ENCODE measurements at regions not wholly inside any gene's neighbourhood (a gene's known extent, or its start where the extent isn't known, plus 50 kb on each side); places are given as distances from the start of the nearest gene placed in this dataset.

DNA sequence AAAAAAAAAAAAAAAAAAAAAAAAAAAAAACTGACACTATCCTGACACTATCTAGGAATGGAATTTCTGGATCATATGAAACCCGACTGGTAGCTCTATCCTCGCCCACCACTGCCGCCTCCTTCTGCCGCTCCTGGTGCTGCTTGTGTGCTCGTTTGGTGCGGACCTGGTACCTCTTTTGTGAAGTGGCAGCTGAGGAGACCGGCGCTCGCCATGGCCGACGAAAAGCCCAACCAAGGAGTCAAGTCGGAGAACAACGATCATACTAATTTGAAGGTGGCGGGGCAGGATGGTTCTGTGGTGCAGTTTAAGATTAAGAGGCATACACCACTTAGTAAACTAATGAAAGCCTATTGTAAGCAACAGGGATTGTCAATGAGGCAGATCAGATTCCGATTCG lies 130.6 kb downstream of the SEPTIN14 start:
- H3K4me1 ChIP-seq (ENCODE audit: insufficient read depth, low read length): peaks cover 8% of the 10 kb centered on the region; the same call in 1 of the 2 replicates
- in situ Hi-C loops (cut with HindIII; ENCODE audit: extremely low pct_ligation_motif_present, low pct_unique_long_range_greater_than_20kb): no loop called here
- no peak overlapping the region for H3K4me2 ChIP-seq (ENCODE audit: low read depth, low read length)
- no peak overlapping the region for H3K27ac ChIP-seq (ENCODE audit: extremely low read length, insufficient read depth, low read length)
- no peak for FAIRE-seq
- no TSS peak for BruUV-seq (replicated peaks)
- ATAC-seq: no peak
- no peaks in the 10 kb centered on the region for H3K79me2 ChIP-seq (ENCODE audit: insufficient read depth, low read length)
- intact Hi-C loops (cut with micrococcal nuclease; ENCODE audit: unreplicated experiment): no loop called here
- no peaks in the 10 kb centered on the region for H3K9me3 ChIP-seq (ENCODE audit: low read length)
- peaks cover 0 to 2% of the 10 kb centered on the region in 2 experiments; a peak in 1 of 5 replicates for H3K27me3 ChIP-seq (ENCODE audit: control insufficient read depth in 1 of 2, insufficient read depth in 2 of 2, low read length in 2 of 2)
- no peaks in the 10 kb centered on the region for H4K20me1 ChIP-seq (ENCODE audit: insufficient read depth, low read length)
- H3K9ac ChIP-seq (ENCODE audit: insufficient read depth, low read depth, low read length): no peak overlapping the region
- ChIA-PET CTCF (ENCODE audit: low intra/inter-chr PET ratio, low total read pairs) (no interaction called here), POLR2A (no interaction called here)
- 59% methylated on average over 16 of the region's 16 CpGs for WGBS (ENCODE audit: low lambda C conversion rate)
- no peak for TF ChIP-seq ZNF891 (CRISPR knock-in tag; IDR thresholded peaks at IDR 0.05)
- TF ChIP-seq ZNF543 (CRISPR knock-in tag; IDR thresholded peaks at IDR 0.05): no peak
- no peak for TF ChIP-seq ZNF546 (CRISPR knock-in tag; conservative IDR thresholded peaks at IDR 0.05)
- no peak for DNase-seq (ENCODE audit: low spot score)
- H3K36me3 ChIP-seq (replicated peaks in 1 of 2; ENCODE audit: control insufficient read depth in 1 of 2, insufficient read depth in 2 of 2, low read length in 2 of 2): no peaks in the 10 kb centered on the region
- H2AFZ ChIP-seq (ENCODE audit: low read length): no peak overlapping the region
- no peak overlapping the region for H3K4me3 ChIP-seq (replicated peaks in 1 of 3; ENCODE audit: insufficient read depth in 1 of 3, low read depth in 2 of 3, low read length in 3 of 3)

GRCh38 chr7:55730197-55730596 lies 132.4 kb downstream of the SEPTIN14 start:
- Histone ChIP-seq H3K9me3 (ENCODE audit: low read length) (no peaks in the 10 kb centered on the region), H3K27ac (ENCODE audit: extremely low read length, insufficient read depth, low read length) (no peak overlapping the region), H3K27me3 (ENCODE audit: control insufficient read depth in 1 of 2, insufficient read depth in 2 of 2, low read length in 2 of 2) (peaks cover 0 to 2% of the 10 kb centered on the region in 2 experiments; a peak in 1 of 5 replicates), H2AFZ (ENCODE audit: low read length) (no peak overlapping the region), H4K20me1 (ENCODE audit: insufficient read depth, low read length) (no peaks in the 10 kb centered on the region), H3K4me2 (ENCODE audit: low read depth, low read length) (no peak overlapping the region), H3K79me2 (ENCODE audit: insufficient read depth, low read length) (no peaks in the 10 kb centered on the region), H3K9ac (ENCODE audit: insufficient read depth, low read depth, low read length) (no peak overlapping the region), H3K36me3 (replicated peaks in 1 of 2; ENCODE audit: control insufficient read depth in 1 of 2, insufficient read depth in 2 of 2, low read length in 2 of 2) (no peaks in the 10 kb centered on the region), H3K4me1 (ENCODE audit: insufficient read depth, low read length) (no peaks in the 10 kb centered on the region), H3K4me3 (replicated peaks in 1 of 3; ENCODE audit: insufficient read depth in 1 of 3, low read depth in 2 of 3, low read length in 3 of 3) (no peak overlapping the region)
- TF ChIP-seq ZFP37 (CRISPR knock-in tag; IDR thresholded peaks at IDR 0.05; ENCODE audit: borderline replicate concordance) (no peak), ZBTB42 (CRISPR knock-in tag; IDR thresholded peaks at IDR 0.05) (no peak), ZNF24 (IDR thresholded peaks at IDR 0.05) (no peak), HIVEP1 (CRISPR knock-in tag; IDR thresholded peaks at IDR 0.05) (no peak), CBX5 (CRISPR knock-in tag; IDR thresholded peaks at IDR 0.05; ENCODE audit: borderline replicate concordance) (no peak), SAFB2 (CRISPR knock-in tag; IDR thresholded peaks at IDR 0.05; ENCODE audit: borderline replicate concordance, low read depth) (no peak), ZNF883 (CRISPR knock-in tag; IDR thresholded peaks at IDR 0.05; ENCODE audit: not compliant biosample characterization) (no peak), NCOR1 (IDR thresholded peaks at IDR 0.05; ENCODE audit: borderline replicate concordance, low read length) (no peak), ZNF775 (CRISPR knock-in tag; IDR thresholded peaks at IDR 0.05; ENCODE audit: borderline replicate concordance) (no peak), HOXD1 (CRISPR knock-in tag; IDR thresholded peaks at IDR 0.05) (no peak), ZNF143 (CRISPR knock-in tag; IDR thresholded peaks at IDR 0.05) (no peak), RELA (CRISPR knock-in tag; IDR thresholded peaks at IDR 0.05) (no peak), ZNF816 (CRISPR knock-in tag; IDR thresholded peaks at IDR 0.05; ENCODE audit: borderline replicate concordance) (no peak), DRAP1 (CRISPR knock-in tag; IDR thresholded peaks at IDR 0.05) (no peak), HOMEZ (CRISPR knock-in tag; IDR thresholded peaks at IDR 0.05; ENCODE audit: low read depth) (no peak), NPAS2 (CRISPR knock-in tag; IDR thresholded peaks at IDR 0.05; ENCODE audit: borderline replicate concordance) (no peak)
- POLR2A ChIA-PET: no interaction called here
- ATAC-seq (no peak), DNase-seq (ENCODE audit: low spot score) (no peak), FAIRE-seq (no peak)
- intact Hi-C loops (cut with micrococcal nuclease; ENCODE audit: unreplicated experiment): no loop called here
- BruUV-seq (replicated peaks): no TSS peak
- WGBS (ENCODE audit: low lambda C conversion rate): 17% methylated on average over 2 of the region's 2 CpGs
- in situ Hi-C loops (cut with HindIII; ENCODE audit: extremely low pct_ligation_motif_present, low pct_unique_long_range_greater_than_20kb): no loop called here
- CTCF ChIA-PET (ENCODE audit: low intra/inter-chr PET ratio, low total read pairs): no interaction called here
